H1 (cell line): ENCODE measurements at regions not wholly inside any gene's neighbourhood (a gene's known extent, or its start where the extent isn't known, plus 50 kb on each side); places are given as distances from the start of the nearest gene placed in this dataset.

Source experiments
- EP300 ChIP-seq, 2 experiments: IDR thresholded peaks; 1 replicate in 1 of 2; 2 replicates in 1 of 2; pipeline ENCODE4 v1.6.1; 2011 to 2012; ENCODE audit warnings: low read depth in 2 of 2, low read length in 2 of 2, mild to moderate bottlenecking in 2 of 2, borderline replicate concordance in 1 of 2, inconsistent platforms in 1 of 2, moderate library complexity in 1 of 2
- POLR2A ChIP-seq, 2 experiments: IDR thresholded peaks; 1 replicate in 1 of 2; 2 replicates in 1 of 2; pipeline ENCODE4 v1.6.1; 2011; ENCODE audit warnings: low read depth in 2 of 2, low read length in 2 of 2, mild to moderate bottlenecking in 2 of 2; ENCODE audit errors: control extremely low read depth in 1 of 2
- TEAD4 ChIP-seq: IDR thresholded peaks from 2 replicates; pipeline ENCODE4 v1.6.1; 2012; ENCODE audit warnings: low read depth, low read length, inconsistent platforms, mixed read lengths
- ZNF274 ChIP-seq: IDR thresholded peaks from 2 replicates; pipeline ENCODE4 v1.7.0; 2012; ENCODE audit warnings: low read length, borderline replicate concordance; ENCODE audit errors: extremely low read depth
- TF ChIP-seq, protein P1 (sequence below), 3 experiments: IDR thresholded peaks; 1 replicate in 2 of 3; 2 replicates in 1 of 3; pipeline versions ENCODE4 v1.5.1 to v1.6.1; 2011; ENCODE audit warnings: low read length in 3 of 3, mild to moderate bottlenecking in 3 of 3, inconsistent platforms in 2 of 3, low read depth in 1 of 3, moderate library complexity in 1 of 3; ENCODE audit not compliant: insufficient read depth in 1 of 3; ENCODE audit errors: control extremely low read depth in 1 of 3
- TF ChIP-seq, protein P2 (sequence below): IDR thresholded peaks from 2 replicates; pipeline ENCODE4 v1.6.1; 2011; ENCODE audit warnings: low read length, improper control_type of control experiment

- no peak for TF ChIP-seq ZNF274
- TF ChIP-seq, protein P1, sequence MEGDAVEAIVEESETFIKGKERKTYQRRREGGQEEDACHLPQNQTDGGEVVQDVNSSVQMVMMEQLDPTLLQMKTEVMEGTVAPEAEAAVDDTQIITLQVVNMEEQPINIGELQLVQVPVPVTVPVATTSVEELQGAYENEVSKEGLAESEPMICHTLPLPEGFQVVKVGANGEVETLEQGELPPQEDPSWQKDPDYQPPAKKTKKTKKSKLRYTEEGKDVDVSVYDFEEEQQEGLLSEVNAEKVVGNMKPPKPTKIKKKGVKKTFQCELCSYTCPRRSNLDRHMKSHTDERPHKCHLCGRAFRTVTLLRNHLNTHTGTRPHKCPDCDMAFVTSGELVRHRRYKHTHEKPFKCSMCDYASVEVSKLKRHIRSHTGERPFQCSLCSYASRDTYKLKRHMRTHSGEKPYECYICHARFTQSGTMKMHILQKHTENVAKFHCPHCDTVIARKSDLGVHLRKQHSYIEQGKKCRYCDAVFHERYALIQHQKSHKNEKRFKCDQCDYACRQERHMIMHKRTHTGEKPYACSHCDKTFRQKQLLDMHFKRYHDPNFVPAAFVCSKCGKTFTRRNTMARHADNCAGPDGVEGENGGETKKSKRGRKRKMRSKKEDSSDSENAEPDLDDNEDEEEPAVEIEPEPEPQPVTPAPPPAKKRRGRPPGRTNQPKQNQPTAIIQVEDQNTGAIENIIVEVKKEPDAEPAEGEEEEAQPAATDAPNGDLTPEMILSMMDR (IDR thresholded peaks at IDR 0.05; ENCODE audit: control extremely low read depth in 1 of 3, insufficient read depth in 1 of 3, low read depth in 1 of 3, low read length in 3 of 3) = no peak
- TF ChIP-seq POLR2A (IDR thresholded peaks at IDR 0.05; ENCODE audit: control extremely low read depth in 1 of 2, low read depth in 2 of 2, low read length in 2 of 2) = no peak
- TF ChIP-seq, protein P2, sequence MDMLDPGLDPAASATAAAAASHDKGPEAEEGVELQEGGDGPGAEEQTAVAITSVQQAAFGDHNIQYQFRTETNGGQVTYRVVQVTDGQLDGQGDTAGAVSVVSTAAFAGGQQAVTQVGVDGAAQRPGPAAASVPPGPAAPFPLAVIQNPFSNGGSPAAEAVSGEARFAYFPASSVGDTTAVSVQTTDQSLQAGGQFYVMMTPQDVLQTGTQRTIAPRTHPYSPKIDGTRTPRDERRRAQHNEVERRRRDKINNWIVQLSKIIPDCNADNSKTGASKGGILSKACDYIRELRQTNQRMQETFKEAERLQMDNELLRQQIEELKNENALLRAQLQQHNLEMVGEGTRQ = no peak
- no peak for TF ChIP-seq TEAD4
- TF ChIP-seq EP300 (IDR thresholded peaks at IDR 0.05; ENCODE audit: borderline replicate concordance in 1 of 2, low read depth in 2 of 2, low read length in 2 of 2) = no peak
Observed at GRCh38 chr13:34578917-34579316, 363.2 kb upstream of the NBEA start.
